ENCODE measurements at regions not wholly inside any gene's neighbourhood (a gene's known extent, or its start where the extent isn't known, plus 50 kb on each side); places are given as distances from the start of the nearest gene placed in this dataset.

GRCh38 chr10:4541292-4541691, 284.7 kb upstream of the AKR1E2 start:
- H3K4me3 ChIP-seq (ENCODE audit: control insufficient read depth in 1 of 2, extremely low read depth in 1 of 2, low read length in 1 of 2) = no peak overlapping the region
- Mint-ChIP-seq H3K9me3 (peaks cover 0 to 25% (median 13%) of the 10 kb centered on the region in 3 donors), H3K4me1 (peaks cover 0 to 1% (median 0%) of the 10 kb centered on the region in 3 donors), H3K27ac (no peak overlapping the region), H3K36me3 (no peaks in the 10 kb centered on the region), H3K27me3 (peaks cover 16 to 19% of the 10 kb centered on the region in 2 donors), H3K4me3 (no peak overlapping the region)
- ChIA-PET POLR2A (no interaction called here), CTCF (no interaction called here)
- ATAC-seq (replicated peaks in 1 of 4) = no peak
- no peaks in the 10 kb centered on the region for H3K4me1 ChIP-seq (ENCODE audit: control insufficient read depth in 1 of 2, extremely low read depth in 1 of 2, insufficient read depth in 2 of 2, low read length in 2 of 2)
- H3K27me3 ChIP-seq (replicated peaks in 1 of 2; ENCODE audit: control insufficient read depth in 2 of 2, extremely low read depth in 1 of 2, insufficient read depth in 2 of 2, low read length in 1 of 2) = peaks cover 0 to 2% of the 10 kb centered on the region in 2 experiments
- no peaks in the 10 kb centered on the region for H3K36me3 ChIP-seq (ENCODE audit: control insufficient read depth in 2 of 2, extremely low read depth in 1 of 2, insufficient read depth in 1 of 2, low read length in 1 of 2)
- H3K27ac ChIP-seq (ENCODE audit: low read length) = no peak overlapping the region
- DNase-seq = no peak
- H3K9me3 ChIP-seq = no peaks in the 10 kb centered on the region

GRCh38 chr10:4538016-4538415, 288.0 kb upstream of the AKR1E2 start:
- no peak overlapping the region for H3K27ac Mint-ChIP-seq

GRCh38 chr10:4535521-4535920, 290.5 kb upstream of the AKR1E2 start:
- WGBS (ENCODE audit: insufficient coverage) = no CpG with 5 or more reads among the region's 4 CpGs
- DNase-seq (no peak), ATAC-seq (replicated peaks in 1 of 4) (no peak)
- H3K27ac ChIP-seq (ENCODE audit: low read length) = no peak overlapping the region
- H3K4me1 Mint-ChIP-seq = no peaks in the 10 kb centered on the region
- H3K4me1 ChIP-seq (ENCODE audit: control insufficient read depth in 1 of 2, extremely low read depth in 1 of 2, insufficient read depth in 2 of 2, low read length in 2 of 2) = no peaks in the 10 kb centered on the region
- H3K27ac Mint-ChIP-seq = no peak overlapping the region
- no peaks in the 10 kb centered on the region for H3K27me3 ChIP-seq (replicated peaks in 1 of 2; ENCODE audit: control insufficient read depth in 2 of 2, extremely low read depth in 1 of 2, insufficient read depth in 2 of 2, low read length in 1 of 2)
- POLR2A ChIA-PET = no interaction called here
- no peaks in the 10 kb centered on the region for H3K36me3 ChIP-seq (ENCODE audit: control insufficient read depth in 2 of 2, extremely low read depth in 1 of 2, insufficient read depth in 1 of 2, low read length in 1 of 2)
- peaks cover 0 to 3% of the 10 kb centered on the region in 2 donors for H3K27me3 Mint-ChIP-seq
- no peak overlapping the region for H3K4me3 ChIP-seq (ENCODE audit: control insufficient read depth in 1 of 2, extremely low read depth in 1 of 2, low read length in 1 of 2)
- H3K9me3 Mint-ChIP-seq = peaks cover 0 to 24% (median 13%) of the 10 kb centered on the region in 3 donors
- CTCF ChIA-PET = no interaction called here
- H3K4me3 Mint-ChIP-seq = no peak overlapping the region
- H3K9me3 ChIP-seq = no peaks in the 10 kb centered on the region
- H3K36me3 Mint-ChIP-seq = no peaks in the 10 kb centered on the region

More at GRCh38 chr10:4538016-4538415, 288.0 kb upstream of the AKR1E2 start:
- peaks cover 0 to 2% of the 10 kb centered on the region in 2 experiments for H3K27me3 ChIP-seq (replicated peaks in 1 of 2; ENCODE audit: control insufficient read depth in 2 of 2, extremely low read depth in 1 of 2, insufficient read depth in 2 of 2, low read length in 1 of 2)
- no peak overlapping the region for H3K4me3 ChIP-seq (ENCODE audit: control insufficient read depth in 1 of 2, extremely low read depth in 1 of 2, low read length in 1 of 2)
- ChIA-PET POLR2A (no interaction called here), CTCF (no interaction called here)
- Mint-ChIP-seq H3K4me3 (no peak overlapping the region), H3K27me3 (peaks cover 0 to 3% of the 10 kb centered on the region in 2 donors), H3K9me3 (peaks cover 0 to 25% (median 13%) of the 10 kb centered on the region in 3 donors), H3K4me1 (no peaks in the 10 kb centered on the region), H3K36me3 (no peaks in the 10 kb centered on the region)
- no peak overlapping the region for H3K27ac ChIP-seq (ENCODE audit: low read length)
- no peaks in the 10 kb centered on the region for H3K9me3 ChIP-seq
- no peak for DNase-seq
- no peaks in the 10 kb centered on the region for H3K4me1 ChIP-seq (ENCODE audit: control insufficient read depth in 1 of 2, extremely low read depth in 1 of 2, insufficient read depth in 2 of 2, low read length in 2 of 2)
- H3K36me3 ChIP-seq (ENCODE audit: control insufficient read depth in 2 of 2, extremely low read depth in 1 of 2, insufficient read depth in 1 of 2, low read length in 1 of 2) = no peaks in the 10 kb centered on the region
- no peak for ATAC-seq (replicated peaks in 1 of 4)
- WGBS (ENCODE audit: insufficient coverage) = 100% methylated on average over 1 of the region's 4 CpGs

- no peak for ATAC-seq (replicated peaks in 1 of 4)
- H3K27ac ChIP-seq (ENCODE audit: low read length) = no peak overlapping the region
- no peaks in the 10 kb centered on the region for H3K4me1 ChIP-seq (ENCODE audit: control insufficient read depth in 1 of 2, extremely low read depth in 1 of 2, insufficient read depth in 2 of 2, low read length in 2 of 2)
- no peaks in the 10 kb centered on the region for H3K36me3 ChIP-seq (ENCODE audit: control insufficient read depth in 2 of 2, extremely low read depth in 1 of 2, insufficient read depth in 1 of 2, low read length in 1 of 2)
- H3K36me3 Mint-ChIP-seq = no peaks in the 10 kb centered on the region
- peaks cover 0 to 18% (median 13%) of the 10 kb centered on the region in 3 donors for H3K9me3 Mint-ChIP-seq
- WGBS (ENCODE audit: insufficient coverage) = 100% methylated on average over 3 of the region's 6 CpGs
- no peak overlapping the region for H3K4me3 ChIP-seq (ENCODE audit: control insufficient read depth in 1 of 2, extremely low read depth in 1 of 2, low read length in 1 of 2)
- ChIA-PET POLR2A (no interaction called here), CTCF (interaction anchor here in 1 of 2 donors (0.6 kb wide), 2 partner anchors 15 to 415 kb away, joined by 3 read pairs; no protein-coding TSS in a partner anchor)
- H3K4me3 Mint-ChIP-seq = no peak overlapping the region
- H3K4me1 Mint-ChIP-seq = no peaks in the 10 kb centered on the region
- H3K27me3 Mint-ChIP-seq = peaks cover 2 to 7% of the 10 kb centered on the region in 2 donors
- no peaks in the 10 kb centered on the region for H3K27me3 ChIP-seq (replicated peaks in 1 of 2; ENCODE audit: control insufficient read depth in 2 of 2, extremely low read depth in 1 of 2, insufficient read depth in 2 of 2, low read length in 1 of 2)
- no peak for DNase-seq
- H3K9me3 ChIP-seq = no peaks in the 10 kb centered on the region
- no peak overlapping the region for H3K27ac Mint-ChIP-seq
Observed at GRCh38 chr10:4533621-4534020, 292.4 kb upstream of the AKR1E2 start.

- ATAC-seq (replicated peaks in 1 of 4) (no peak), DNase-seq (no peak)
- Mint-ChIP-seq H3K4me1 (no peaks in the 10 kb centered on the region), H3K36me3 (no peaks in the 10 kb centered on the region), H3K27ac (no peak overlapping the region), H3K9me3 (peaks cover 0 to 15% (median 10%) of the 10 kb centered on the region in 3 donors), H3K4me3 (no peak overlapping the region), H3K27me3 (peaks cover 2 to 7% of the 10 kb centered on the region in 2 donors)
- Histone ChIP-seq H3K4me3 (ENCODE audit: control insufficient read depth in 1 of 2, extremely low read depth in 1 of 2, low read length in 1 of 2) (no peak overlapping the region), H3K36me3 (ENCODE audit: control insufficient read depth in 2 of 2, extremely low read depth in 1 of 2, insufficient read depth in 1 of 2, low read length in 1 of 2) (no peaks in the 10 kb centered on the region), H3K9me3 (no peaks in the 10 kb centered on the region), H3K27ac (ENCODE audit: low read length) (no peak overlapping the region), H3K27me3 (replicated peaks in 1 of 2; ENCODE audit: control insufficient read depth in 2 of 2, extremely low read depth in 1 of 2, insufficient read depth in 2 of 2, low read length in 1 of 2) (no peaks in the 10 kb centered on the region), H3K4me1 (ENCODE audit: control insufficient read depth in 1 of 2, extremely low read depth in 1 of 2, insufficient read depth in 2 of 2, low read length in 2 of 2) (no peaks in the 10 kb centered on the region)
- POLR2A ChIA-PET = no interaction called here
- WGBS (ENCODE audit: insufficient coverage) = no CpG with 5 or more reads among the region's 1 CpG
- CTCF ChIA-PET = interaction anchor here in 1 of 2 donors (0.6 kb wide), 2 partner anchors 15 to 415 kb away, joined by 3 read pairs; no protein-coding TSS in a partner anchor
Observed at GRCh38 chr10:4532976-4533375, 293.0 kb upstream of the AKR1E2 start.

GRCh38 chr10:4532467-4532866, 293.5 kb upstream of the AKR1E2 start:
- Histone ChIP-seq H3K4me1 (ENCODE audit: control insufficient read depth in 1 of 2, extremely low read depth in 1 of 2, insufficient read depth in 2 of 2, low read length in 2 of 2) (no peaks in the 10 kb centered on the region), H3K27ac (ENCODE audit: low read length) (no peak overlapping the region), H3K4me3 (ENCODE audit: control insufficient read depth in 1 of 2, extremely low read depth in 1 of 2, low read length in 1 of 2) (no peak overlapping the region), H3K9me3 (no peaks in the 10 kb centered on the region), H3K36me3 (ENCODE audit: control insufficient read depth in 2 of 2, extremely low read depth in 1 of 2, insufficient read depth in 1 of 2, low read length in 1 of 2) (no peaks in the 10 kb centered on the region), H3K27me3 (replicated peaks in 1 of 2; ENCODE audit: control insufficient read depth in 2 of 2, extremely low read depth in 1 of 2, insufficient read depth in 2 of 2, low read length in 1 of 2) (no peaks in the 10 kb centered on the region)
- no peak for DNase-seq
- Mint-ChIP-seq H3K4me1 (no peaks in the 10 kb centered on the region), H3K27ac (no peak overlapping the region), H3K27me3 (peaks cover 2 to 7% of the 10 kb centered on the region in 2 donors), H3K4me3 (no peak overlapping the region), H3K9me3 (peaks cover 0 to 10% (median 5%) of the 10 kb centered on the region in 3 donors), H3K36me3 (no peaks in the 10 kb centered on the region)
- CTCF ChIA-PET = no interaction called here
- POLR2A ChIA-PET = no interaction called here
- WGBS (ENCODE audit: insufficient coverage) = no CpG with 5 or more reads among the region's 3 CpGs
- ATAC-seq (replicated peaks in 1 of 4) = no peak

GRCh38 chr10:4532011-4532410, 294.0 kb upstream of the AKR1E2 start:
- no peak overlapping the region for H3K4me3 ChIP-seq (ENCODE audit: control insufficient read depth in 1 of 2, extremely low read depth in 1 of 2, low read length in 1 of 2)
- H3K9me3 ChIP-seq = no peaks in the 10 kb centered on the region
- no peaks in the 10 kb centered on the region for H3K27me3 ChIP-seq (replicated peaks in 1 of 2; ENCODE audit: control insufficient read depth in 2 of 2, extremely low read depth in 1 of 2, insufficient read depth in 2 of 2, low read length in 1 of 2)
- no peak overlapping the region for H3K27ac ChIP-seq (ENCODE audit: low read length)
- Mint-ChIP-seq H3K27me3 (peaks cover 2 to 7% of the 10 kb centered on the region in 2 donors), H3K9me3 (peaks cover 0 to 7% (median 5%) of the 10 kb centered on the region in 3 donors), H3K36me3 (no peaks in the 10 kb centered on the region), H3K4me1 (no peaks in the 10 kb centered on the region), H3K4me3 (no peak overlapping the region), H3K27ac (no peak overlapping the region)
- DNase-seq (no peak), ATAC-seq (replicated peaks in 1 of 4) (no peak)
- no peaks in the 10 kb centered on the region for H3K4me1 ChIP-seq (ENCODE audit: control insufficient read depth in 1 of 2, extremely low read depth in 1 of 2, insufficient read depth in 2 of 2, low read length in 2 of 2)
- no CpG with 5 or more reads among the region's 1 CpG for WGBS (ENCODE audit: insufficient coverage)
- ChIA-PET CTCF (no interaction called here), POLR2A (no interaction called here)
- no peaks in the 10 kb centered on the region for H3K36me3 ChIP-seq (ENCODE audit: control insufficient read depth in 2 of 2, extremely low read depth in 1 of 2, insufficient read depth in 1 of 2, low read length in 1 of 2)
